Endothelial cell (in vitro differentiated cells): ENCODE measurements at regions not wholly inside any gene's neighbourhood (a gene's known extent, or its start where the extent isn't known, plus 50 kb on each side); places are given as distances from the start of the nearest gene placed in this dataset.

Source experiments
- DNase-seq: peaks from one replicate; pipeline ENCODE4 v3.0.0; 2021; ENCODE audit warnings: low spot score
- H3K27ac Mint-ChIP-seq: one replicate; pipeline ENCODE4 v1.8.0; 2021; ENCODE audit warnings: mixed read lengths, inconsistent platforms; ENCODE audit not compliant: unreplicated experiment
- H3K27me3 Mint-ChIP-seq: one replicate; pipeline ENCODE4 v1.8.0; 2021; ENCODE audit warnings: mild to moderate bottlenecking, moderate library complexity, mixed read lengths, inconsistent platforms; ENCODE audit not compliant: unreplicated experiment
- H3K36me3 Mint-ChIP-seq: one replicate; pipeline ENCODE4 v1.8.0; 2021; ENCODE audit warnings: mild to moderate bottlenecking, low read depth, mixed read lengths, inconsistent platforms; ENCODE audit not compliant: unreplicated experiment
- H3K4me1 Mint-ChIP-seq: one replicate; pipeline ENCODE4 v1.8.0; 2021; ENCODE audit warnings: mild to moderate bottlenecking, mixed read lengths, inconsistent platforms; ENCODE audit not compliant: unreplicated experiment
- H3K4me3 Mint-ChIP-seq: one replicate; pipeline ENCODE4 v1.8.0; 2021; ENCODE audit warnings: mild to moderate bottlenecking, mixed read lengths, inconsistent platforms; ENCODE audit not compliant: unreplicated experiment
- H3K9me3 Mint-ChIP-seq: one replicate; pipeline ENCODE4 v1.8.0; 2021; ENCODE audit warnings: mixed read lengths, inconsistent platforms; ENCODE audit not compliant: unreplicated experiment
- CTCF ChIP-seq: fragments of 200-600 bp; sonication (generic); IDR thresholded peaks from one replicate; pipeline ENCODE4 v1.5.0; 2021; ENCODE audit warnings: antibody characterized with exemption; ENCODE audit not compliant: unreplicated experiment

GRCh38 chr1:14236097-14236496 lies 362.4 kb upstream of the KAZN start:
- no peaks in the 10 kb centered on the region for H3K36me3 Mint-ChIP-seq
- H3K9me3 Mint-ChIP-seq: no peaks in the 10 kb centered on the region
- no peak for DNase-seq
- no peak overlapping the region for H3K4me3 Mint-ChIP-seq
- no peak for TF ChIP-seq CTCF
- no peak overlapping the region for H3K27ac Mint-ChIP-seq
- no peaks in the 10 kb centered on the region for H3K4me1 Mint-ChIP-seq
- H3K27me3 Mint-ChIP-seq: peaks cover 2% of the 10 kb centered on the region

- no peak overlapping the region for H3K27ac Mint-ChIP-seq
- no peaks in the 10 kb centered on the region for H3K27me3 Mint-ChIP-seq
- H3K4me3 Mint-ChIP-seq: no peak overlapping the region
- H3K36me3 Mint-ChIP-seq: no peaks in the 10 kb centered on the region
- H3K4me1 Mint-ChIP-seq: no peaks in the 10 kb centered on the region
- no peaks in the 10 kb centered on the region for H3K9me3 Mint-ChIP-seq
- no peak for TF ChIP-seq CTCF
- no peak for DNase-seq
Observed at GRCh38 chr1:14238472-14239307, 359.8 kb upstream of the KAZN start.

GRCh38 chr1:14240265-14240664 lies 358.2 kb upstream of the KAZN start:
- H3K27me3 Mint-ChIP-seq: no peaks in the 10 kb centered on the region
- DNase-seq: no peak
- no peak for TF ChIP-seq CTCF
- no peaks in the 10 kb centered on the region for H3K9me3 Mint-ChIP-seq
- H3K4me3 Mint-ChIP-seq: no peak overlapping the region
- no peak overlapping the region for H3K27ac Mint-ChIP-seq
- no peaks in the 10 kb centered on the region for H3K4me1 Mint-ChIP-seq
- no peaks in the 10 kb centered on the region for H3K36me3 Mint-ChIP-seq

- H3K9me3 Mint-ChIP-seq: no peaks in the 10 kb centered on the region
- no peak for TF ChIP-seq CTCF
- no peak overlapping the region for H3K27ac Mint-ChIP-seq
- H3K4me1 Mint-ChIP-seq: no peaks in the 10 kb centered on the region
- no peak for DNase-seq
- H3K4me3 Mint-ChIP-seq: no peak overlapping the region
- no peaks in the 10 kb centered on the region for H3K27me3 Mint-ChIP-seq
- no peaks in the 10 kb centered on the region for H3K36me3 Mint-ChIP-seq
Observed at GRCh38 chr1:14242123-14242522, 356.4 kb upstream of the KAZN start.

GRCh38 chr1:14242870-14243269 lies 355.6 kb upstream of the KAZN start:
- H3K4me3 Mint-ChIP-seq: no peak overlapping the region
- H3K27ac Mint-ChIP-seq: no peak overlapping the region
- H3K36me3 Mint-ChIP-seq: no peaks in the 10 kb centered on the region
- no peaks in the 10 kb centered on the region for H3K4me1 Mint-ChIP-seq
- no peaks in the 10 kb centered on the region for H3K27me3 Mint-ChIP-seq
- H3K9me3 Mint-ChIP-seq: no peaks in the 10 kb centered on the region
- no peak for DNase-seq
- TF ChIP-seq CTCF: no peak
